A673 (cell line): ENCODE measurements at regions not wholly inside any gene's neighbourhood (a gene's known extent, or its start where the extent isn't known, plus 50 kb on each side); places are given as distances from the start of the nearest gene placed in this dataset.

Experiments
- BruUV-seq: library from RNA; stranded (reverse); fragments of 400-500 nt; replicated peaks from 2 replicates; lab custom pipeline; 2021; lab: Mats Ljungman, UMichigan
- CTCF ChIA-PET: fragments of 300-600 bp; sonication (Branson Sonifier 250); formaldehyde crosslinking; loops from one replicate; lab custom pipeline; 2022; ENCODE audit warnings: antibody characterized with exemption; lab: Charles Lee
- POLR2A ChIA-PET: fragments of 300-600 bp; sonication (Branson Sonifier 250); formaldehyde crosslinking; loops from one replicate; lab custom pipeline; 2022; ENCODE audit warnings: antibody characterized with exemption; ENCODE audit not compliant: low non-redundant PET; lab: Charles Lee
- DNase-seq: peaks from one replicate; pipeline ENCODE4 v3.0.0-alpha.2; 2015; ENCODE audit warnings: low spot score
- H3K27ac ChIP-seq: fragments of 200-600 bp; sonication (generic); 2 replicates; pipeline ENCODE4 v1.5.1; 2016; ENCODE audit warnings: mixed run types, low read depth, mild to moderate bottlenecking, mixed read lengths, antibody characterized with exemption, low read length; ENCODE audit not compliant: poor library complexity, severe bottlenecking
- H3K27me3 ChIP-seq: fragments of 200-600 bp; sonication (generic); replicated peaks from 2 replicates; pipeline ENCODE4 v1.6.1; 2017; ENCODE audit warnings: mixed run types, low read depth, mild to moderate bottlenecking, mixed read lengths, antibody characterized with exemption, low read length; ENCODE audit not compliant: insufficient read depth, poor library complexity
- H3K36me3 ChIP-seq: fragments of 200-600 bp; sonication (generic); 2 replicates; pipeline ENCODE4 v1.6.1; 2016; ENCODE audit warnings: mixed run types, mild to moderate bottlenecking, mixed read lengths, antibody characterized with exemption, low read length; ENCODE audit not compliant: insufficient read depth, poor library complexity, severe bottlenecking
- H3K4me1 ChIP-seq: fragments of 200-600 bp; sonication (generic); 2 replicates; pipeline ENCODE4 v1.6.1; 2017; ENCODE audit warnings: mixed run types, mild to moderate bottlenecking, mixed read lengths, antibody characterized with exemption, low read length; ENCODE audit not compliant: insufficient read depth, poor library complexity, severe bottlenecking
- H3K4me3 ChIP-seq: fragments of 200-600 bp; sonication (generic); 2 replicates; pipeline ENCODE4 v1.5.1; 2016; ENCODE audit warnings: low read depth, mixed run types, mild to moderate bottlenecking, mixed read lengths, low read length; ENCODE audit not compliant: poor library complexity, severe bottlenecking
- H3K9me3 ChIP-seq: fragments of 200-600 bp; sonication (generic); 2 replicates; pipeline ENCODE4 v1.6.1; 2016; ENCODE audit warnings: mixed run types, low read depth, mild to moderate bottlenecking, mixed read lengths, antibody characterized with exemption, low read length; ENCODE audit not compliant: poor library complexity, severe bottlenecking
- CTCF ChIP-seq: fragments of 300-800, 200-600 bp; sonication (generic); conservative IDR thresholded peaks from 2 replicates; pipeline ENCODE4 v1.5.1; 2017; ENCODE audit warnings: low read depth, mild to moderate bottlenecking, antibody characterized with exemption, low read length, moderate library complexity, mixed read lengths
- EZH2 ChIP-seq: fragments of 200-600 bp; sonication (generic); IDR thresholded peaks from 2 replicates; pipeline ENCODE4 v1.6.1; 2017; ENCODE audit warnings: borderline replicate concordance, low read depth, mild to moderate bottlenecking, mixed read lengths, antibody characterized with exemption, low read length; ENCODE audit not compliant: poor library complexity, severe bottlenecking
- intact Hi-C: fragments of 100-400 bp; cut with micrococcal nuclease; formaldehyde crosslinking; loops from one replicate; pipeline ENCODE4 v1.10.0; 2022; ENCODE audit not compliant: unreplicated experiment

DNA sequence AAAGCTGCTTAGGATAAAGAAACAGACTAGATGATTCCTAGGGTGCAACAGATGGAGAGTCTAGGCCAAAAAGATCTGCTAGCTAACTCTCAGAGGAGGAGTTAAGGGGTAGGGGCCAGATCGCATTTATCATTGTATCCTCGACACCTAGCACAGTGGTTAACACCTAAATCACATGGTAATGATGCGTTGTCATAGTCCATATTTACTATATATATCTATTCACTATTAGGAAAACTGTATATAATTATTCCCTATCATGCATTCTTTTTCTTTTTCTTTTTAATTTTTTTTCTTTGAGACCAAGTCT, 92.8 kb upstream of the SLC44A1 start:
- no peak for DNase-seq
- H3K36me3 ChIP-seq, result no peaks in the 10 kb centered on the region
- no peak overlapping the region for H3K27ac ChIP-seq
- no peaks in the 10 kb centered on the region for H3K9me3 ChIP-seq
- CTCF ChIA-PET, result no interaction called here
- TF ChIP-seq CTCF (no peak), EZH2 (no peak)
- BruUV-seq, result no TSS peak
- intact Hi-C loops, result no loop called here
- H3K4me3 ChIP-seq, result no peak overlapping the region
- H3K27me3 ChIP-seq, result no peaks in the 10 kb centered on the region
- peaks cover 7% of the 10 kb centered on the region for H3K4me1 ChIP-seq
- POLR2A ChIA-PET, result no interaction called here

- no peaks in the 10 kb centered on the region for H3K36me3 ChIP-seq
- no peak overlapping the region for H3K27ac ChIP-seq
- H3K9me3 ChIP-seq, result no peaks in the 10 kb centered on the region
- ChIA-PET POLR2A (no interaction called here), CTCF (interaction anchor here (0.6 kb wide), 1 partner anchor 291 kb away, joined by 3 read pairs; no protein-coding TSS in a partner anchor)
- H3K27me3 ChIP-seq, result no peaks in the 10 kb centered on the region
- H3K4me1 ChIP-seq, result peaks cover 7% of the 10 kb centered on the region
- H3K4me3 ChIP-seq, result no peak overlapping the region
- no TSS peak for BruUV-seq
- DNase-seq, result no peak
- intact Hi-C loops, result loop anchor here (5.0 kb wide), 2 partner anchors 227 to 372 kb away; partner anchors contain the start of gene ABCA1
- TF ChIP-seq CTCF (no peak), EZH2 (no peak)
Observed at GRCh38 chr9:105154723-105155191, 89.7 kb upstream of the SLC44A1 start.

DNA sequence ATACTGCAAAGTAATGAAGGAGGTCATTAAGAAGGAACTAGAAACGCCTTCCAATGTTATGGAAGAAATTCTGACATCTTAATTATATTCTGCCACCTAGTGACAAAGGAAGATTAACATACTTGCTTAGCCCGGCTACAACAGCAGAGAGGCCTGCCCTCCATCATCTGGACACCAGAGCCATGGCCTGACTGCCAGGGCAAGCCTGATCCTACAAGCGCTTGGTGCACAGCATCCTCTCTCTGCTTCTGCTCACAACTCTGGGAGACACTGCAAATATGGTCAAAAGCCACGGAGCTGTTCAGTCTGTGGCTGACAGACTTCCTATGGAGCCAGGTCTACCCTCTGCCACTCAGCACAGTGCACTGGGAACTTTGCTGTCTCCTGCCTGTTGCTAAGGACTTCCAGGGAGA, 87.3 kb upstream of the SLC44A1 start:
- CTCF ChIA-PET, result no interaction called here
- intact Hi-C loops, result loop anchor here (1.0 to 5.0 kb wide), 3 partner anchors 230 to 375 kb away; partner anchors contain the start of gene ABCA1
- Histone ChIP-seq H3K36me3 (no peaks in the 10 kb centered on the region), H3K27me3 (no peaks in the 10 kb centered on the region), H3K4me3 (no peak overlapping the region), H3K9me3 (no peaks in the 10 kb centered on the region), H3K27ac (no peak overlapping the region), H3K4me1 (no peaks in the 10 kb centered on the region)
- BruUV-seq, result no TSS peak
- no peak for TF ChIP-seq EZH2
- TF ChIP-seq CTCF, result peak; percentile 57
- peak; percentile 59 for DNase-seq
- POLR2A ChIA-PET, result no interaction called here
